PC-9 (cell line): ENCODE measurements at regions not wholly inside any gene's neighbourhood (a gene's known extent, or its start where the extent isn't known, plus 50 kb on each side); places are given as distances from the start of the nearest gene placed in this dataset.

Experiments used
- BruUV-seq: library from RNA; stranded (reverse); fragments of 400-500 nt; replicated peaks from 2 replicates; lab custom pipeline; 2021; lab: Mats Ljungman, UMichigan
- CTCF ChIA-PET: fragments of 300-600 bp; sonication (Branson Sonifier 250); formaldehyde crosslinking; loops from one replicate; lab custom pipeline; 2022; ENCODE audit warnings: antibody characterized with exemption; lab: Charles Lee
- POLR2A ChIA-PET: fragments of 300-600 bp; sonication (Branson Sonifier 250); formaldehyde crosslinking; loops from one replicate; lab custom pipeline; 2022; ENCODE audit warnings: antibody characterized with exemption; ENCODE audit not compliant: unreplicated experiment; lab: Charles Lee
- DNase-seq, 2 experiments: peaks; one replicate each; pipeline versions ENCODE4 v3.0.0 to v3.0.0-alpha.2; 2015 to 2022; ENCODE audit warnings: mixed read lengths in 1 of 2
- H2AFZ ChIP-seq: fragments of 200-600 bp; sonication (generic); 2 replicates; pipeline ENCODE4 v1.8.1; 2017; ENCODE audit warnings: antibody characterized with exemption
- H3F3A ChIP-seq: fragments of 200-600 bp; sonication (generic); 2 replicates; pipeline ENCODE4 v1.8.1; 2017; ENCODE audit warnings: antibody characterized with exemption, mild to moderate bottlenecking, low read depth; ENCODE audit not compliant: insufficient read depth
- H3K27ac ChIP-seq: fragments of 200-600 bp; sonication (generic); 2 replicates; pipeline ENCODE4 v1.6.1; 2016; ENCODE audit warnings: mixed run types
- H3K27me3 ChIP-seq: fragments of 200-600 bp; sonication (generic); 2 replicates; pipeline ENCODE4 v1.6.1; 2016; ENCODE audit warnings: low read depth, mixed run types; ENCODE audit not compliant: insufficient read depth
- H3K36me3 ChIP-seq: fragments of 200-600 bp; sonication (generic); 2 replicates; pipeline ENCODE4 v1.6.1; 2016; ENCODE audit warnings: low read depth, mixed run types
- H3K4me1 ChIP-seq: fragments of 200-600 bp; sonication (generic); replicated peaks from 2 replicates; pipeline ENCODE4 v1.6.1; 2016; ENCODE audit warnings: mixed run types; ENCODE audit not compliant: insufficient read depth
- H3K4me2 ChIP-seq: fragments of 200-600 bp; sonication (generic); 2 replicates; pipeline ENCODE4 v1.6.1; 2017; ENCODE audit warnings: mixed run types
- H3K4me3 ChIP-seq: fragments of 200-600 bp; sonication (generic); 2 replicates; pipeline ENCODE4 v1.6.1; 2016; ENCODE audit warnings: mixed run types
- H3K79me2 ChIP-seq: fragments of 200-600 bp; sonication (generic); 2 replicates; pipeline ENCODE4 v1.6.1; 2017; ENCODE audit warnings: low read depth, mixed run types
- H3K9me2 ChIP-seq: fragments of 200-600 bp; sonication (generic); 2 replicates; pipeline ENCODE4 v1.8.1; 2017; ENCODE audit warnings: mild to moderate bottlenecking; ENCODE audit not compliant: insufficient read depth
- H3K9me3 ChIP-seq: fragments of 200-600 bp; sonication (generic); 2 replicates; pipeline ENCODE4 v1.8.1; 2016; ENCODE audit warnings: low read depth; ENCODE audit not compliant: insufficient read depth
- H4K20me1 ChIP-seq: fragments of 200-600 bp; sonication (generic); 2 replicates; pipeline ENCODE4 v1.8.1; 2017; ENCODE audit not compliant: insufficient read depth
- EZH2 ChIP-seq: fragments of 200-600 bp; sonication (generic); IDR thresholded peaks from 2 replicates; pipeline ENCODE4 v1.8.0; 2017; ENCODE audit warnings: antibody characterized with exemption, low read depth
- intact Hi-C: fragments of 100-400 bp; cut with micrococcal nuclease; formaldehyde crosslinking; loops from one replicate; pipeline ENCODE4 v1.10.0; 2022; ENCODE audit not compliant: unreplicated experiment
- TF ChIP-seq, protein P1 (sequence below): fragments of 200-600 bp; sonication (generic); conservative IDR thresholded peaks from 2 replicates; pipeline ENCODE4 v1.6.1; 2017; ENCODE audit warnings: mixed run types, antibody characterized with exemption, mild to moderate bottlenecking, moderate library complexity

DNA sequence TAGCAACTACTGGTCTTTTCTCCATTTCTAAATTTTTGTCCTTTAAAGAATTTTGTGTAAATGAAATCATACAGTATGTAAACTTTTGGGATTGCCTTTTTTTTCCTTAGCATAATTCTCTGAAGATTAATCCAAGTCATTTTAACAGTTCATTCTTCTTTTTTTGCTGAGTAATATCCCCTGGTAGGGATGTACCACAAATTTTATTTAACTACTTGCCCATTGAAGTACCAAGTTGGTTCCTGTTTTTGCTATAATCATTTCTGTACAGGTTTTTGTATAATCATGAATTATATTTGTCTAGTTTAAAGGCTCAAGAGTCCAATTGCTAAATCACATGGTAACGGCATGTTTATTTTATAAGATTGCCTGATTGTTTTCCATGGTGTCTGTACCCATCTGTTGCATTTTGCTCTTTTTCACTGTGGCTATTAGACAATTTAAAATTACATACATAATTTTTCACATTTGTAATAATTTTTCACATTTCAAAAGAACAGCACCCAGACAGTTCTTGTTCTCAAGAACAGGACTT lies 891.1 kb downstream of the USP25 start:
- H3K36me3 ChIP-seq: no peaks in the 10 kb centered on the region
- H3K4me1 ChIP-seq: no peaks in the 10 kb centered on the region
- H3F3A ChIP-seq: no peaks in the 10 kb centered on the region
- H3K27me3 ChIP-seq: no peaks in the 10 kb centered on the region
- H3K9me2 ChIP-seq: no peaks in the 10 kb centered on the region
- H3K9me3 ChIP-seq: no peaks in the 10 kb centered on the region
- TF ChIP-seq, protein P1, sequence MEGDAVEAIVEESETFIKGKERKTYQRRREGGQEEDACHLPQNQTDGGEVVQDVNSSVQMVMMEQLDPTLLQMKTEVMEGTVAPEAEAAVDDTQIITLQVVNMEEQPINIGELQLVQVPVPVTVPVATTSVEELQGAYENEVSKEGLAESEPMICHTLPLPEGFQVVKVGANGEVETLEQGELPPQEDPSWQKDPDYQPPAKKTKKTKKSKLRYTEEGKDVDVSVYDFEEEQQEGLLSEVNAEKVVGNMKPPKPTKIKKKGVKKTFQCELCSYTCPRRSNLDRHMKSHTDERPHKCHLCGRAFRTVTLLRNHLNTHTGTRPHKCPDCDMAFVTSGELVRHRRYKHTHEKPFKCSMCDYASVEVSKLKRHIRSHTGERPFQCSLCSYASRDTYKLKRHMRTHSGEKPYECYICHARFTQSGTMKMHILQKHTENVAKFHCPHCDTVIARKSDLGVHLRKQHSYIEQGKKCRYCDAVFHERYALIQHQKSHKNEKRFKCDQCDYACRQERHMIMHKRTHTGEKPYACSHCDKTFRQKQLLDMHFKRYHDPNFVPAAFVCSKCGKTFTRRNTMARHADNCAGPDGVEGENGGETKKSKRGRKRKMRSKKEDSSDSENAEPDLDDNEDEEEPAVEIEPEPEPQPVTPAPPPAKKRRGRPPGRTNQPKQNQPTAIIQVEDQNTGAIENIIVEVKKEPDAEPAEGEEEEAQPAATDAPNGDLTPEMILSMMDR: no peak
- TF ChIP-seq EZH2: no peak
- BruUV-seq: no TSS peak
- no peak for DNase-seq
- no peaks in the 10 kb centered on the region for H4K20me1 ChIP-seq
- no peak overlapping the region for H3K27ac ChIP-seq
- no peaks in the 10 kb centered on the region for H3K79me2 ChIP-seq
- POLR2A ChIA-PET: no interaction called here
- H3K4me3 ChIP-seq: no peak overlapping the region
- no peak overlapping the region for H2AFZ ChIP-seq
- intact Hi-C loops: no loop called here
- H3K4me2 ChIP-seq: no peak overlapping the region
- CTCF ChIA-PET: no interaction called here

DNA sequence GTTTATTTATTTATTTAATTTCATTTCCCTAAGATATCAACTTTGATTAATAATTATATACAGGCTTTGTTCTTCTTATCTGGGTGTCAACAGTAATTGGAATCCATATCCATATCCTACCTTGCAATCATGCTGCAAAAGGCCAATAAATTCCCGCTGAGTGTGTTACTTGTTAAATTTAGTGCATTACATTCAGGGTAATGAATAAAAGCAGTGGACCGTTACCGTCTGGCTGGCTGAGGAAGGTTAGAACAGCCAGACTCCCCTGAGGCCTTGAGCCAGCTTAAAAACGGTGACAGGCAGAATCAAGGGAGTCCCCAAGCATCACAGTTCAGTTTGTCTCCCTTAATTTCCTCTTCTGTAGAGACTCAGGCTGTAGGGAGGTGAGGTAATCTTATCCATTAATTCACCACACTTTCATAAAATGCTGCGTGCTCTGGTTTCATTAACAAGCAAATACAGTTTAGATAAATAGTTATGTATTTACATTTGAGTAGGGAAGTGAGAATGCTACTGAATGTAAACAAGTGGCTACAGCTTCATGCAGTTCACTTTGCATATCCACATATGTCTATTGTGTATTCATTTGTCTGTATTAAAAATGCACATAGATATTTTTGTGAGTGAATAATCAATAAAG lies 888.2 kb upstream of the CXADR start:
- BruUV-seq: no TSS peak
- Histone ChIP-seq H3F3A (no peaks in the 10 kb centered on the region), H3K36me3 (no peaks in the 10 kb centered on the region), H3K27ac (no peak overlapping the region), H3K4me2 (no peak overlapping the region), H3K4me3 (no peak overlapping the region), H2AFZ (no peak overlapping the region), H3K79me2 (no peaks in the 10 kb centered on the region), H4K20me1 (no peaks in the 10 kb centered on the region), H3K4me1 (no peaks in the 10 kb centered on the region), H3K9me2 (no peaks in the 10 kb centered on the region), H3K27me3 (no peaks in the 10 kb centered on the region), H3K9me3 (no peaks in the 10 kb centered on the region)
- TF ChIP-seq EZH2: no peak
- ChIA-PET CTCF (no interaction called here), POLR2A (no interaction called here)
- no peak for DNase-seq
- intact Hi-C loops: no loop called here

DNA sequence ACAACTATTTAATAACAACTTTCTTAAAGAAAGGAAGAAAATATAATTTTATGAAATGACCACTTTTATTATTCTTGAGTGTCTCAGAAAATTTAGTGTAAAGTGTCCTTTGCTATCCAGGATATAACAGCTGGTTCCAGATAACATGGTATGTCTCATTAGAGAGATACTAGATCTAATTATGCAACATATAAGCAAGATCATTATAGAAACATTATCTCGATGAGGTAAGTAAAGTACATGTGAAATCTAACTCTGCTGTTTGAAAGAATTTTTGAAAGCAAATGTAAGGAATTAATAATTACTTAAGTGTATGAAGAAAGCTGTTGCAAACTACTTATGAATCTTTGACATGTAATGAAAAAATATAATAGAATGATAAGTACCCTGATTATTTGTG lies 887.4 kb upstream of the CXADR start:
- no peak for TF ChIP-seq EZH2
- TF ChIP-seq, protein P1: no peak
- no peaks in the 10 kb centered on the region for H3F3A ChIP-seq
- no TSS peak for BruUV-seq

More for the DNA sequence above, 887.4 kb upstream of the CXADR start:
- CTCF ChIA-PET: interaction anchor here (0.6 kb wide), 1 partner anchor 448 kb away, joined by 3 read pairs; no protein-coding TSS in a partner anchor
- no peak overlapping the region for H3K4me3 ChIP-seq
- no peaks in the 10 kb centered on the region for H3K79me2 ChIP-seq
- POLR2A ChIA-PET: no interaction called here
- DNase-seq: no peak
- no peak overlapping the region for H3K27ac ChIP-seq
- no peaks in the 10 kb centered on the region for H3K36me3 ChIP-seq
- no peaks in the 10 kb centered on the region for H3K9me3 ChIP-seq
- intact Hi-C loops: no loop called here
- H3K27me3 ChIP-seq: no peaks in the 10 kb centered on the region
- no peak overlapping the region for H2AFZ ChIP-seq
- no peaks in the 10 kb centered on the region for H3K4me1 ChIP-seq
- no peaks in the 10 kb centered on the region for H4K20me1 ChIP-seq
- no peak overlapping the region for H3K4me2 ChIP-seq
- H3K9me2 ChIP-seq: no peaks in the 10 kb centered on the region
